ENCODE measurements at regions not wholly inside any gene's neighbourhood (a gene's known extent, or its start where the extent isn't known, plus 50 kb on each side); places are given as distances from the start of the nearest gene placed in this dataset.

- ChIA-PET CTCF (no interaction called here), RAD21 (ENCODE audit: low non-redundant PET in 1 of 2, low total read pairs in 2 of 2, uncharacterized antibody in 2 of 2, unreplicated experiment in 2 of 2) (no interaction called here), POLR2A (no interaction called here)
- Histone ChIP-seq H4K20me1 (ENCODE audit: insufficient read depth) (no peaks in the 10 kb centered on the region), H3K36me3 (ENCODE audit: control insufficient read depth in 1 of 2, insufficient read depth in 2 of 2, low read length in 2 of 2) (no peaks in the 10 kb centered on the region), H3K9me2 (ENCODE audit: insufficient read depth) (no peaks in the 10 kb centered on the region), H3K4me1 (ENCODE audit: control insufficient read depth in 1 of 2, insufficient read depth in 2 of 2, low read length in 2 of 2) (no peaks in the 10 kb centered on the region), H3K4me2 (ENCODE audit: low read length) (no peak overlapping the region), H3K4me3 (replicated peaks in 1 of 2; ENCODE audit: low read depth in 1 of 2, low read length in 2 of 2) (no peak overlapping the region), H2AFZ (ENCODE audit: low read depth, low read length, poor library complexity, severe bottlenecking) (no peak overlapping the region), H3K27ac (ENCODE audit: low read depth, low read length) (no peak overlapping the region), H3K79me2 (ENCODE audit: insufficient read depth, low read length) (no peaks in the 10 kb centered on the region), H3K9ac (ENCODE audit: low read length) (no peak overlapping the region), H3K9me3 (ENCODE audit: control insufficient read depth in 1 of 2, insufficient read depth in 1 of 2, low read depth in 1 of 2, low read length in 2 of 2) (no peaks in the 10 kb centered on the region), H3K27me3 (ENCODE audit: insufficient read depth, low read length) (no peaks in the 10 kb centered on the region)
- no peak for TF ChIP-seq ELF1 (IDR thresholded peaks at IDR 0.05; ENCODE audit: borderline replicate concordance, low read depth)
- intact Hi-C loops (cut with micrococcal nuclease), result no loop called here
- no TSS peak for BruUV-seq (replicated peaks)
- DNase-seq (ENCODE audit: low read depth, low spot score) (no peak), ATAC-seq (no peak)
Observed at GRCh38 chr1:194503209-194503608, 1316.8 kb upstream of the B3GALT2 start.

- ChIA-PET RAD21 (ENCODE audit: low non-redundant PET in 1 of 2, low total read pairs in 2 of 2, uncharacterized antibody in 2 of 2, unreplicated experiment in 2 of 2) (no interaction called here), CTCF (no interaction called here), POLR2A (no interaction called here)
- Histone ChIP-seq H3K79me2 (ENCODE audit: insufficient read depth, low read length) (no peaks in the 10 kb centered on the region), H3K36me3 (ENCODE audit: control insufficient read depth in 1 of 2, insufficient read depth in 2 of 2, low read length in 2 of 2) (no peaks in the 10 kb centered on the region), H3K27ac (ENCODE audit: low read depth, low read length) (no peak overlapping the region), H4K20me1 (ENCODE audit: insufficient read depth) (no peaks in the 10 kb centered on the region), H3K9ac (ENCODE audit: low read length) (no peak overlapping the region), H3K4me1 (ENCODE audit: control insufficient read depth in 1 of 2, insufficient read depth in 2 of 2, low read length in 2 of 2) (no peaks in the 10 kb centered on the region), H3K9me2 (ENCODE audit: insufficient read depth) (no peaks in the 10 kb centered on the region), H3K4me2 (ENCODE audit: low read length) (no peak overlapping the region), H2AFZ (ENCODE audit: low read depth, low read length, poor library complexity, severe bottlenecking) (no peak overlapping the region), H3K9me3 (ENCODE audit: control insufficient read depth in 1 of 2, insufficient read depth in 1 of 2, low read depth in 1 of 2, low read length in 2 of 2) (no peaks in the 10 kb centered on the region), H3K4me3 (replicated peaks in 1 of 2; ENCODE audit: low read depth in 1 of 2, low read length in 2 of 2) (no peak overlapping the region), H3K27me3 (ENCODE audit: insufficient read depth, low read length) (no peaks in the 10 kb centered on the region)
- ATAC-seq (no peak), DNase-seq (ENCODE audit: low read depth, low spot score) (no peak)
- intact Hi-C loops (cut with micrococcal nuclease), result no loop called here
- no TSS peak for BruUV-seq (replicated peaks)
- TF ChIP-seq JUND (IDR thresholded peaks at IDR 0.05), result no peak
- TF ChIP-seq ELF1 (IDR thresholded peaks at IDR 0.05; ENCODE audit: borderline replicate concordance, low read depth), result no peak
- no peak for TF ChIP-seq POLR2A (IDR thresholded peaks at IDR 0.05; ENCODE audit: borderline replicate concordance, extremely low read depth, insufficient read depth, insufficient read length)
- TF ChIP-seq EGR1 (IDR thresholded peaks at IDR 0.05; ENCODE audit: low read depth), result no peak
- TF ChIP-seq SRF (IDR thresholded peaks at IDR 0.05; ENCODE audit: low read depth), result no peak
- no peak for TF ChIP-seq EZH2phosphoT487 (IDR thresholded peaks at IDR 0.05; ENCODE audit: borderline replicate concordance)
- TF ChIP-seq SIN3A (IDR thresholded peaks at IDR 0.05; ENCODE audit: low read depth), result no peak
- no peak for TF ChIP-seq POLR2AphosphoS5 (IDR thresholded peaks at IDR 0.05; ENCODE audit: low read depth, low read length)
- no peak for TF ChIP-seq CEBPB (IDR thresholded peaks at IDR 0.05; ENCODE audit: low read depth)
- TF ChIP-seq REST (IDR thresholded peaks at IDR 0.05; ENCODE audit: low read depth), result no peak
- TF ChIP-seq ZNF274 (IDR thresholded peaks at IDR 0.05; ENCODE audit: low read depth, low read length), result no peak
Observed at GRCh38 chr1:194495434-194495833, 1309.0 kb upstream of the B3GALT2 start.

Data from HCT116 (cell line).